RWPE2 (cell line): ENCODE measurements at regions not wholly inside any gene's neighbourhood (a gene's known extent, or its start where the extent isn't known, plus 50 kb on each side); places are given as distances from the start of the nearest gene placed in this dataset.
"Not testable (repeated sequence)": the region's sequence is repeated elsewhere in the genome, so short reads cannot be mapped to it uniquely, and the experiment has no call there.

Experiments used
- ATAC-seq: fragments of 200-7000 bp; cut with Tn5 transposase; 3 replicates; pipeline ENCODE4 v1.9.1; 2021; ENCODE audit warnings: low read depth
- DNase-seq: peaks from one replicate; pipeline ENCODE4 v3.0.0-alpha.2; 2020; ENCODE audit warnings: low spot score
- H3K27ac ChIP-seq: fragments of 450-650 bp; 2 replicates; pipeline ENCODE4 v1.5.1; 2017; ENCODE audit warnings: mild to moderate bottlenecking; ENCODE audit not compliant: poor library complexity, severe bottlenecking
- H3K27me3 ChIP-seq: fragments of 250-450 bp; sonication (Bioruptor Pico); 2 replicates; pipeline ENCODE4 v1.5.1; 2021; ENCODE audit warnings: mild to moderate bottlenecking, moderate library complexity; ENCODE audit not compliant: insufficient read depth, poor library complexity, severe bottlenecking
- H3K36me3 ChIP-seq: fragments of 250-450 bp; sonication (Bioruptor Pico); 2 replicates; pipeline ENCODE4 v1.5.1; 2020; ENCODE audit warnings: low read depth, mild to moderate bottlenecking, moderate library complexity
- H3K4me1 ChIP-seq: fragments of 250-450 bp; sonication (Bioruptor Pico); 2 replicates; pipeline ENCODE4 v1.5.1; 2021; ENCODE audit warnings: mild to moderate bottlenecking, moderate library complexity; ENCODE audit not compliant: insufficient read depth, poor library complexity, severe bottlenecking
- H3K4me3 ChIP-seq: fragments of 250-450 bp; sonication (Bioruptor Pico); 2 replicates; pipeline ENCODE4 v1.5.1; 2021; ENCODE audit warnings: mild to moderate bottlenecking, moderate library complexity; ENCODE audit not compliant: severe bottlenecking
- H3K9me3 ChIP-seq: fragments of 250-450 bp; sonication (Bioruptor Pico); 2 replicates; pipeline ENCODE4 v1.5.1; 2021; ENCODE audit warnings: mild to moderate bottlenecking, moderate library complexity; ENCODE audit not compliant: severe bottlenecking
- TF ChIP-seq, protein P1 (sequence below): fragments of 450-650 bp; IDR thresholded peaks from one replicate; pipeline ENCODE4 v1.5.1; 2017; ENCODE audit warnings: mild to moderate bottlenecking, moderate library complexity; ENCODE audit not compliant: poor library complexity, severe bottlenecking

DNA sequence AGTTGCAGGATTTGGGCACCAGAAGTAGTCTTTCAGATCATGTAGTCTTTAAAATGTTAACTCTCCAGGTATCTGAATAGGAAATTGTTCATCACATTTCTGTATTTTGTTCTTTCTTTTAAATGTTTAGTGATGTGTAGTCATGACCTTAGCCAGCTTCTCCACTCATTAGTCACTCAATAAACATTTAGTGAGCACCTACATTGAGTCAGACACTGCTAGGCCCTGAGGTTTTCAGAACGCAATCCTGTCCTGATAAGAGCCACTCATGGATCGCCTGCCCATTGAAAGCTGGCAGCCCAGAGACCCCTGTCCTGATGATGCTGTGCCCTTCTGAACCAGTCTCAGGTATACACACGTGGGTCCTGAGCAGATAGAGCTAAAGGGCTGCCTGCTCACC is 163.4 kb upstream of the HEY2 start:
- TF ChIP-seq, protein P1, sequence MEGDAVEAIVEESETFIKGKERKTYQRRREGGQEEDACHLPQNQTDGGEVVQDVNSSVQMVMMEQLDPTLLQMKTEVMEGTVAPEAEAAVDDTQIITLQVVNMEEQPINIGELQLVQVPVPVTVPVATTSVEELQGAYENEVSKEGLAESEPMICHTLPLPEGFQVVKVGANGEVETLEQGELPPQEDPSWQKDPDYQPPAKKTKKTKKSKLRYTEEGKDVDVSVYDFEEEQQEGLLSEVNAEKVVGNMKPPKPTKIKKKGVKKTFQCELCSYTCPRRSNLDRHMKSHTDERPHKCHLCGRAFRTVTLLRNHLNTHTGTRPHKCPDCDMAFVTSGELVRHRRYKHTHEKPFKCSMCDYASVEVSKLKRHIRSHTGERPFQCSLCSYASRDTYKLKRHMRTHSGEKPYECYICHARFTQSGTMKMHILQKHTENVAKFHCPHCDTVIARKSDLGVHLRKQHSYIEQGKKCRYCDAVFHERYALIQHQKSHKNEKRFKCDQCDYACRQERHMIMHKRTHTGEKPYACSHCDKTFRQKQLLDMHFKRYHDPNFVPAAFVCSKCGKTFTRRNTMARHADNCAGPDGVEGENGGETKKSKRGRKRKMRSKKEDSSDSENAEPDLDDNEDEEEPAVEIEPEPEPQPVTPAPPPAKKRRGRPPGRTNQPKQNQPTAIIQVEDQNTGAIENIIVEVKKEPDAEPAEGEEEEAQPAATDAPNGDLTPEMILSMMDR, result no peak
- peak; percentile 96 for ATAC-seq
- Histone ChIP-seq H3K4me3 (no peak overlapping the region), H3K27me3 (no peaks in the 10 kb centered on the region), H3K9me3 (peaks cover 3% of the 10 kb centered on the region), H3K36me3 (no peaks in the 10 kb centered on the region), H3K4me1 (peaks cover 13% of the 10 kb centered on the region), H3K27ac (peak overlapping the region; percentile 39)
- no peak for DNase-seq

DNA sequence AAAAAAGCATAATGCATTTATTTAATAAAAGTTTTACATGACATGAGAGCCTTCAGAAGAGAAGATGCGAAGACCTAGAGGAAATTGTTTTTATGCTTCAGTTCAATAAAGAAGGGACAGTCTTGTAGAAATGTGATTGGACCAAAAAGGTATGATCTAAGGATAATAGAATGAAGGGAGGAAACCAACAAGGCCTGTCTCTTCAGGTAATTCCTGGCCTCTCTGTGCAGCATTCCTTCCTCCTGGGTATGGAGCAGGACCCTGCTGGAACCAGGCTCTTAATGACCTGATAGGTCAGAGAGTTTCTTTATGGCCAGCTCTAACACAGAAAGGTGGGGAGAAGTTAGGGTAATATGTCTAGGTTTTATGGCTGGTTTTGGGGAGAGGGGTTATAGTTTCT is 162.8 kb upstream of the HEY2 start:
- H3K27me3 ChIP-seq, result no peaks in the 10 kb centered on the region

DNA sequence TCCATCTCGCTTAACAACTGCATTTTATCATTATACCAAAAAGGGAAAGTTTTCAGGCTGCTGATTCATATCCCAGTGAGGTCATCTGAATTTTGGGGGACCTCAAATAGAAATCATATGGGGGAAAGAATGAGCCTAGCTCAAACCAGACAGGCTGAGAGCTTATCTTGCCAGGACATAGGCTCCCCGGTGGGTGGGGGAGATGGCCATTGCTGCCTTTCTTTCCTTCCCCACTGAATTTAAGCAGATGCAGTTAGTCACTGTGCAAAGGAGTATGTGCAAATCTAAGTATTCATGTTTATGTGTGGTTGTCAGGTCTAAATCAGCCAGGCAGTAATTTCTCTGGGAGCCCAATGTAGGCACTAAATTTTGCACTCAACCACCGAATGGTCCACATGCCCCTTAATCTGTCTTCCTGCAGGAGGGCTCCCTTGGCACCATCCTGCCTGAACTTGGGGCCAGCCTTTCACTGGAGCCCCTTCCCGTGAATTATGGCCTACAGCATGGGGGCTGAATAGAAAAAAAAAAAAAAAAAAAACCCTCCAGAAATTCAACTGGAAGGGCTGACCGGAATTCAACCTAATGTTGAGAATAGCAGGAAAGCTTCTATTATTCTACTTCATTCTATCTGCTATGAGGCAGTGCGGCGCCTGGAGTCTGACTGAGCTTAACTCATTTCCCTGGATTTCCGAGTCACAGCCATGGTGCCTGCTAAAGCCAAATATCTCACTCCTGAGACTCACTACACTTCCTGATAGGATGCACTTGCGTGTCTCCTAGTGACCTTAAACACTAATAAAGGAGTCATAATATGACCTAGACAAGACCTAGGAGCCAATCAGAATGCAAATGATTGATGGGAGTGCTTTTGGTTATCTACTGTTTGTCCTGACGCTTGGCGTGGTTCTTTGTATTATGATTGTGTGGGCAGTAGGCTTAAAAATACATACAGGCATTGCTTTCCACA is 161.5 kb upstream of the HEY2 start:
- DNase-seq, result no peak
- H3K27ac ChIP-seq, result no peak overlapping the region

More for the DNA sequence above, 162.8 kb upstream of the HEY2 start:
- Histone ChIP-seq H3K4me3 (no peak overlapping the region), H3K4me1 (peaks cover 13% of the 10 kb centered on the region), H3K27ac (peak overlapping the region; percentile 39), H3K9me3 (peaks cover 3% of the 10 kb centered on the region), H3K36me3 (no peaks in the 10 kb centered on the region)
- TF ChIP-seq, protein P1, result no peak
- ATAC-seq (no peak; the same call in 2 of the 3 replicates), DNase-seq (no peak)

DNA sequence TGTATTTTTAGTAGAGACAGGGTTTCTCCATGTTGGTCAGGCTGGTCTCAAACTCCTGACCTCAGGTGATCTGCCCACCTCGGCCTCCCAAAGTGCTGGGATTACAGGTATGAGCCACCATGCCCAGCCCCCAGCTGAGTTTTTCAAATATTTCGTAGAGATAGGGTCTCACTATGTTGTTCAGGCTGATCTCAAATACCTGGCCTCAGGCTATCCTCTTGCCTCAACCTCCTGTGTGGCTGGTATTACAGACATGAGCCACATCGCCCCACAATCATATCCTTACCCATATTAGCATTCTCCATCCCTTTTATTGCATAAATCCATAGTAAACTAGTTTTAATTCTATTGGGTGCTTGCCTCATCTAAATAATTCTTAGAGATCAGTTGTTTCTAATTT is 157.6 kb upstream of the HEY2 start:
- peaks cover 12% of the 10 kb centered on the region for H3K4me1 ChIP-seq
- H3K27ac ChIP-seq, H3K4me3 ChIP-seq, H3K9me3 ChIP-seq, H3K27me3 ChIP-seq, H3K36me3 ChIP-seq, DNase-seq, ATAC-seq: not testable (repeated sequence)

More for the DNA sequence above, 161.5 kb upstream of the HEY2 start:
- Histone ChIP-seq H3K27me3 (no peaks in the 10 kb centered on the region), H3K9me3 (peaks cover 3% of the 10 kb centered on the region), H3K4me1 (peaks cover 13% of the 10 kb centered on the region), H3K4me3 (no peak overlapping the region), H3K36me3 (no peaks in the 10 kb centered on the region)
- no peak for ATAC-seq
- TF ChIP-seq, protein P1, result no peak

DNA sequence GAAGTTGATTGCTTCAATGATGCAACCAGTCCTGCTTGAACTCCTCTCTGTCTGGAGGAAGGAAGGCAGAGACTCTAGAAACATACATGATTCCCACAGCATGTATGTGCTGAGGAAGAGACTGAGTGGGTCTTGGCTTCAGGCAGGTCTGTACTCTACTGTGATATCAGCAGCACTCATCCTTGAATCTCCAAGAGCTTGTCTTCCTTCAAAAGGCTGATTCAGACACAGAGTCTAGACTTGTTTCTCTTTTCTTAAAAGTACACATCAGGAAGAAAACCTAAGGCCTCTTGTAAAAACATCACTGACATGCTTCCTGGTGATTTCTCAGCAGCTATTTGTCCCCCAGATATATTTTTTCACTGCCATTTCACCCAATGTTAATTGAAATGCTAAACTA is 155.7 kb upstream of the HEY2 start:
- DNase-seq (no peak), ATAC-seq (no peak)
- H3K4me1 ChIP-seq, result peaks cover 12% of the 10 kb centered on the region
- H3K27me3 ChIP-seq, result no peaks in the 10 kb centered on the region
- no peak overlapping the region for H3K4me3 ChIP-seq
- H3K36me3 ChIP-seq, result no peaks in the 10 kb centered on the region
- no peak overlapping the region for H3K27ac ChIP-seq
- TF ChIP-seq, protein P1, result no peak
- no peaks in the 10 kb centered on the region for H3K9me3 ChIP-seq
